GM18907 (cell line): ENCODE measurements at regions not wholly inside any gene's neighbourhood (a gene's known extent, or its start where the extent isn't known, plus 50 kb on each side); places are given as distances from the start of the nearest gene placed in this dataset.
A peak's percentile ranks its signal among the peaks of the same experiment; 100 is the strongest.
"Not testable (repeated sequence)": the region's sequence is repeated elsewhere in the genome, so short reads cannot be mapped to it uniquely, and the experiment has no call there.

Experiments
- ATAC-seq: cut with Tn5 transposase; IDR thresholded peaks from one replicate; pipeline ENCODE4 v1.9.1; 2021; ENCODE audit warnings: mild to moderate bottlenecking, moderate library complexity; ENCODE audit not compliant: unreplicated experiment

DNA sequence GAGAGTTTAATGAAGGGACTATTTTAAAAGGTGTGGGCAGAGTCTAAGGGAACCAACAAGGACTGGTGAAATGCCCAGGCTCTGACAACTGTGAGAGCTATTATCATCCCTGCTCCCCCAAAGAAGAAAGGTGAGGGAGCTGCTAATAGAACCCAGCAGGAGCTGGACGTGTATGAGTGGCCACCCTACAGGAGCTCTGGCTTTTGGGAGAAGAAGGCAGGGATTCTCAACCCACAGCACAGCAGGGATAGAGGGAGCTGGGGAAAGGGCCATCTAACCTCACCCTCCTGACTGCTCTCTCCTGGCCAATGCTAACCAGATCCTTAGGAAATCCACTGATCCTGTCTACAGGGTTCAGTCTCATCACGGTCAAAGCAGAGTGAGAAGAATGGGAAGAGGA is 57.1 kb downstream of the GRIN2B start:
- ATAC-seq = no peak

DNA sequence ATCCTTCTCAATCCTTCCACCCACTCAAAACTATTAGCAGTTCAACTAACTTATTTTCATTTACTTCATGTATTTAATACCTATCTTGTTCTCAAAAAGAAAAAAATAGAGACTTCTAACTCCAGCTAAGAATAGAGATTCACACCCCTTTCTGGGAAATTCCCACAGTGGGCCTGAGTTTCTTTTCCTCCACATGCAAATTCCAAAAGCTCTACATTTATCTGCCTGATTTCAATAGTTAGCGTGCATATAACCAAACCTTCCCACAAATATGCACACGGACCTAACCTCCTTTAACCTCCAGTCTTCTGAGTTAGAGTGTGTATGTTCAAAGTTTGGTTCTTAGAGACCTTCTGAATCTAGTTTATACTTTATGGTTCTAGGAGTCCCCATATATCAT is 62.5 kb downstream of the GRIN2B start:
- ATAC-seq = no peak

DNA sequence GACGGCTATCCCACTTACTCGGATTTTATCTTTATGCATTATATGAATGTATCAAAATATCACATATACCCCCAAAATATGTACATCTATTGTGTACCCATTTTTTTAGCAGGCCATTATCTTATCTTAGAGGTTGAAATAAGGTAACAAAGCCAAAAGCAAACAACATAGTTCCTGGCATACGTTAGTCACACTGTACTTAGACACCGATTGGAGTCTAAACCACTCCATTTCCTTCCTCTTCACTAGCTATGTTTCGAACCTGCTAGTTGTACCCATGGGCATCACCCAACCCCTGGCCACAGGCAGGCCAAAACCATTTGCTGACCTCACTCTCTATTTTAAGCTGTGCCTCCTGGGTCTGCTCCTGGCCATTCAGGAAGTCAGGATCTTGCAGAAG is 66.3 kb downstream of the GRIN2B start:
- ATAC-seq = no peak

- no peak for ATAC-seq
Observed at GRCh38 chr12:13913371-13913770, 68.0 kb downstream of the GRIN2B start.

- ATAC-seq = no peak
Observed at GRCh38 chr12:13911756-13912554, 69.4 kb downstream of the GRIN2B start.

GRCh38 chr12:13905794-13906193 is 75.6 kb downstream of the GRIN2B start:
- ATAC-seq = no peak

DNA sequence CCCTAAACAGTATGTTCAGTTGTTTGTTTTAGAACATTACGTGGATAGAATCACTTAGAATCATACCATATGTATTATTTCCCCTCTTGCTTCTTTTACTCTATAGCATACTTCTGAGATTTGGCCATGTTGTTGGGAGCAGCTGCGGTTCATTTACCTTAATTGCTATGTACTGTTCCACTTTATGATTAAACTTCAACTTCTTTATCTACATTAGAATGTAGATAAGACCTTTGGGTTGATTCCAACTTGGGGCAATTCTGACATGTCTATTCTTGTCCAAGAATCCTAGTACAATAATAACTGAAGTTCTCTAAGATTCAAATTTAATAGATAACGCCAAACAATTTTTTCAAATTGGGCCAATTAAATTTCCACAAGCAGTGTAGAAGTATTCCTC is 80.7 kb downstream of the GRIN2B start:
- no peak for ATAC-seq

- not testable (repeated sequence) for ATAC-seq
Observed at GRCh38 chr12:13898387-13898786, 83.0 kb downstream of the GRIN2B start.

GRCh38 chr12:13897811-13898210 is 83.6 kb downstream of the GRIN2B start:
- no peak for ATAC-seq

DNA sequence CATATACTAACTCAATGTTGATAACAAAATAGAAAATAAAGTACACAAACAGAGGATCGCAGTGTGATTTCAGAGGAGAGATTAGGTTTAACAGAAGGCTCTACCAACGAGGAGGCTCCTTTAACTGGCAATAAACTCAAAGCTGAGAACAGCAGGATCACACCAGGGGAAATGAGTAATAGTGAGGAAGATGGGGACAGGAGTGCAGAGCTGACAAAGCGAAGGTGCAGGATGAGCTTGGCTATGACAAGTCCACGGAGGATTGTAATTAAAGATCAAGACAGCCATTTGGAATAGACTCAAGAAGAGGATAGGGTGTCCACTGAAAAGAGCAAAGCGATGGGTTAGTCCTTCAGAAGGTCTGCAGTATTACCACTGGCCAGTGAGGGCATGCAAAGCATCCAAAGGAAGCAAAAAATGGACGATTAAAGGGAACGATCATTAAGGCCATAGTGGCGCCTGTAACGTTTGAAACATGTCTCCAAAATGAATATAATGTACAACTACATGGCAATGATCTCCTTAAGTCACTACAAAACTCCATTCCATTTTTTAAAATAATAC is 85.3 kb downstream of the GRIN2B start:
- ATAC-seq = no peak

GRCh38 chr12:13891902-13892301 is 89.5 kb downstream of the GRIN2B start:
- no peak for ATAC-seq

- no peak for ATAC-seq
Observed at GRCh38 chr12:13890943-13891342, 90.5 kb downstream of the GRIN2B start.

DNA sequence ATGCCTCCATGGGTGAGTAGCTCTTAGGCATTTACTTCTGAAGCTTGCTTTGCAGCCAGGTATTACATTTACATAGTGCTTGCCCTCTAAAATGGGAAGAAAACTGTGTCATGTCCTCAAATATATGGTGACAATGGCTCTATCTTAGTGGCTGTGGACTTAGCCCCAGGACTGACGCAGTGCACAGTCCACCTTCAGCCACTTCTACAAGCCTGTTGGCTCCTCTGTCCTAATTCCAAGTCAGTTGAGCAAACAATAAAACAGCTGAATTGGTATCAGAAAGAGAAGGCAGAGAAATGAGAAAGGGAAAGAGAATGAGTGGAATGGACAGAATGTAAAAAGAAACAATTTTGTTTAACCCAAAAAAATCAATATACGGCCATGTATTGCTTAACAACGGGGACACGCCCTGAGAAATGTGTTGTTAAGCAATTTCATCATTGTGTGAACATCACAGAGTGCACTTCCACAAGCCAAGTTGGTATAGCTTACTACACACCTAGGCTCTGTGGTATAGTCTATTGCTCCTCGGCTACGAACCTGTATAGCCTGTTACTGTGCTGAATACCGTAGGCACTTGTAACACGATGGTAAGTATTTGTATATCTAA is 93.5 kb downstream of the GRIN2B start:
- ATAC-seq = no peak

DNA sequence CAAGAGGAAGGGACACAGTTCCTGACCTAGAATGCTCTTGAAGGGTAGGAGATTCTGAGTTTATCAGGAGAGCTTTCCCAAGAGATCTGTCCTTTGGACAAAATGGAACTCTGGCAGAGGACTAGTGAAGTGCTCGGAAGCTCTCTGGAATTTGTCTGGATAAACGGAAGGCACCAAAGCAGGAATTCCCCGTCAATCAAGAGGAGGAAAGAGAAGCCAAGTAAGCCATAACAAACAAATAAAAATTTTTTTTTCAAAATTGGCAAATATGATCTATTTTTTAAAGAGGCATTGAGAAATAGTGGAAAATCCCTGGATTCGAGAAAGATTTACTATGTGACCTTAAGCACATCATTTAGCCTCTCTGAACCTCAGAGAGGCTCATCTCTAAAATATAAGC is 99.2 kb downstream of the GRIN2B start:
- no peak for ATAC-seq

DNA sequence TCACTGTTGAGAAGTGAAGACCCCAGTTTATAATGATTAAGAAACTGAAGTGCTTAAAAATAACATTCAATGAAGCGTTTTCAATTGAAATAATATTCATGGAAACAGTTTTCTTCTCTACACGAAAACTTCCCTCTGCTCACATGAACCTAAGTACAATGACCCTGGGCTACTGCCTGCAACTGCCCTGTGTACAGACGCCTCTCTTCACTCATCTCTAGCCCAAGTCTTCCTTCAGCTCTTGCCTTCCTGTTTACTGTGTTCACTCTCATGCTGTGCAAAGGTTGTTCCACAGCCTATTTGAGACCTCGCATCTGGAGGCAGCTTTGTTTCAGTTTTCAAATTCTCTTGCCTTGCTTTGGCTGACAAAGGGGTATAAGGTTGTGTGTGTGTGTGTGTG is 100.8 kb downstream of the GRIN2B start:
- ATAC-seq = no peak

DNA sequence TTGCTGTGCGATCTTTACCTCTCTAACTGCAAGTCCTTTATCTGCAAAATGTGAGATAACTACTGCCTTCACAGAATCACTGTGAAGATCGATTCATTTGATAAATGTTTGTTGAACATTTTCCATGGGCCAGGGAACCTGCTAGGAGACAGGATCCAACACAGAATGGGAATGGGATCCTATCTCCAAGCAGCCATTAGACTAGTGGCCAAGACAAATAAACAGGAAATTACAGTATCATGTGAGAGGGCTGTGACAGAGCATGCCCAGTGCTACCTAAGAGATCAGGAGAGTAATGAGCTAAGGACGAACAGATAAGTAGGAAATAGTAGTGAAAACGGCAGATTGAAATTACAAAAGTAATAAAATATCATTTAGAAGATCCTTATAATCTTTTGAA is 105.7 kb downstream of the GRIN2B start:
- no peak for ATAC-seq

DNA sequence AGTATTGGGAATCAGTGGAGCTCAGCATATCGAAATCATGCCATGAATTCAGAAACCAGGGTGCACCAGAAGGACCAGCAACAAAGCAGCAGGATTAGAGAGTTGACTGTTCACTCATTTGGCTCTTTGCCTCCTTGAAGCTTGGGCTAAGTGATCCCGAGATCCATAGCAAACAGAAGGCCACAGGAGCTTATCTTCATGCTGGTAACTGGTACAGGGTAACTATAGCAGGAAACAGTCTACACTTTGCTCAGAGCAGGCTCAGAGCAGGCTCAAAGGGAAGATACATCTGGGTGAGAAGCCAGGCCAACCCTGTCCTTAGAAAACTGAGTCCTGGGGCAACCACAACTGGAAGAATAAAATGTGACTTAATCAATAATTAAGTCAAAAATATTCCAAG is 111.1 kb downstream of the GRIN2B start:
- no peak for ATAC-seq

GRCh38 chr12:13864081-13864673 is 117.2 kb downstream of the GRIN2B start:
- ATAC-seq = peak; percentile 90

DNA sequence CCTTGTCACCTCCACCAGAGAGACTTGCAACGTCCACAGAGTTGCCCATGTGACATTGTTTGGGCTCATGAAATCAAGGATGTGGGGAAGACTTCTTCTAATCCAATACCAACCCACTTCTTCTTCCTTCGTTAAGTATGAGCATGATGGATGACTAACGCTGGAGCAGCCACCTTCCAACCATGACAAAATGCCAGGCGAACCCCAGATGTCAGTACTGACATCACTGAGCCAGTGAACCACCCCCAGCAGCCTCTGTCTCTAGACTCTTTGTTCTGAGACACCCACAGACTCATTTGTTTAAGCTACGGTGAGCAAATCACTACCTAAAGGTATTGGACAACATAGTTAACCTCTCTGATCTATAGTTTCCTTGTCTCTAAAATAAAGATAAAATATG is 123.7 kb downstream of the GRIN2B start:
- ATAC-seq = no peak

GRCh38 chr12:13853471-13853870 is 127.9 kb downstream of the GRIN2B start:
- no peak for ATAC-seq

GRCh38 chr12:13851828-13852227 is 129.6 kb downstream of the GRIN2B start:
- ATAC-seq = no peak

DNA sequence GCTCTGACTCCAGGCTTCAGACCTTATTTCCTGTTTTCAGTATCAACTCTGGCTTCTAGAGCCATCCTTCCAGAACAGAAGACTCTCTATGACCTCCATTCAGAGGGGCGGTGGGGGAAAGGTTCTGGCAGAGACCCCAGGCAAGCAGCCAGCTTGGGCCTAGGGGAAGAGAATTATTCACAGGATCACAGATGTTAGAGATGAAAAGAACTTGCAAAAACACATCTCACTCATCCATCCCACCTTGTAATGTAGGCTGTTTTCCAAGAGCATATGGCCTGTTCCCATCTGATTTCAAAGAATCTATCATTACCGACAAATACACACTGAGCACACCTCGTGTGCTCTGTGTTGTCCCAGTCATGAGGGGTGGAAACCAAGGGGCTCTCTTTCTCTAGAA is 131.9 kb downstream of the GRIN2B start:
- ATAC-seq = no peak
